GM12878 (cell line): ENCODE measurements at regions not wholly inside any gene's neighbourhood (a gene's known extent, or its start where the extent isn't known, plus 50 kb on each side); places are given as distances from the start of the nearest gene placed in this dataset.

Experiments
- CTCF ChIP-seq, 3 experiments: IDR thresholded peaks in 2 of 3; conservative IDR thresholded peaks in 1 of 3; 2 replicates each; pipeline ENCODE4 v1.5.1; 2011; ENCODE audit warnings: low read depth in 3 of 3, low read length in 3 of 3, mild to moderate bottlenecking in 3 of 3, control low read depth in 2 of 3, moderate library complexity in 2 of 3, inconsistent platforms in 1 of 3, mixed read lengths in 1 of 3; ENCODE audit not compliant: control insufficient read depth in 2 of 3, insufficient read depth in 1 of 3; ENCODE audit errors: extremely low read depth in 1 of 3
- EZH2 ChIP-seq: IDR thresholded peaks from 2 replicates; pipeline ENCODE4 v1.6.1; 2012; ENCODE audit warnings: low read depth, mild to moderate bottlenecking, control low read depth, inconsistent platforms, low read length, borderline replicate concordance; ENCODE audit not compliant: control insufficient read depth
- FOXK2 ChIP-seq: fragments of 450-650 bp; IDR thresholded peaks from 2 replicates; pipeline ENCODE4 v1.6.1; 2017; ENCODE audit warnings: mild to moderate bottlenecking, moderate library complexity
- ZNF217 ChIP-seq: fragments of 450-650 bp; IDR thresholded peaks from 2 replicates; pipeline ENCODE4 v1.6.1; 2017; ENCODE audit warnings: antibody characterized with exemption, mild to moderate bottlenecking

- TF ChIP-seq CTCF (IDR thresholded peaks at IDR 0.05 in 2 of 3, conservative IDR thresholded peaks at IDR 0.05 in 1 of 3; ENCODE audit: control insufficient read depth in 2 of 3, extremely low read depth in 1 of 3, insufficient read depth in 1 of 3, low read depth in 3 of 3, low read length in 3 of 3) (no peak), ZNF217 (no peak), FOXK2 (no peak), EZH2 (no peak)
Observed at GRCh38 chr1:239922778-239923522, 168.7 kb upstream of the FMN2 start.
